ENCODE measurements at regions not wholly inside any gene's neighbourhood (a gene's known extent, or its start where the extent isn't known, plus 50 kb on each side); places are given as distances from the start of the nearest gene placed in this dataset.

- TF ChIP-seq, protein P1, sequence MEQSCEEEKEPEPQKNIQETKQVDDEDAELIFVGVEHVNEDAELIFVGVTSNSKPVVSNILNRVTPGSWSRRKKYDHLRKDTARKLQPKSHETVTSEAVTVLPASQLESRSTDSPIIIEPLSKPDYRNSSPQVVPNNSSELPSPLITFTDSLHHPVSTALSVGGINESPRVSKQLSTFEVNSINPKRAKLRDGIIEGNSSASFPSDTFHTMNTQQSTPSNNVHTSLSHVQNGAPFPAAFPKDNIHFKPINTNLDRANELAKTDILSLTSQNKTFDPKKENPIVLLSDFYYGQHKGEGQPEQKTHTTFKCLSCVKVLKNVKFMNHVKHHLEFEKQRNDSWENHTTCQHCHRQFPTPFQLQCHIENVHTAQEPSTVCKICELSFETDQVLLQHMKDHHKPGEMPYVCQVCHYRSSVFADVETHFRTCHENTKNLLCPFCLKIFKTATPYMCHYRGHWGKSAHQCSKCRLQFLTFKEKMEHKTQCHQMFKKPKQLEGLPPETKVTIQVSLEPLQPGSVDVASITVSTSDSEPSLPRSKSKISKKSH (CRISPR knock-in tag; IDR thresholded peaks at IDR 0.05) = no peak
- TF ChIP-seq CTCF (IDR thresholded peaks at IDR 0.05 in 2 of 3, conservative IDR thresholded peaks at IDR 0.05 in 1 of 3; ENCODE audit: insufficient read depth in 2 of 3, low read depth in 1 of 3, low read length in 3 of 3) (no peak), ZNF76 (CRISPR knock-in tag; IDR thresholded peaks at IDR 0.05; ENCODE audit: borderline replicate concordance) (no peak), ZNF561 (CRISPR knock-in tag; conservative IDR thresholded peaks at IDR 0.05) (no peak), KDM1A (IDR thresholded peaks at IDR 0.05) (no peak), POLR2A (conservative IDR thresholded peaks at IDR 0.05) (no peak)
- TF ChIP-seq, protein P2, sequence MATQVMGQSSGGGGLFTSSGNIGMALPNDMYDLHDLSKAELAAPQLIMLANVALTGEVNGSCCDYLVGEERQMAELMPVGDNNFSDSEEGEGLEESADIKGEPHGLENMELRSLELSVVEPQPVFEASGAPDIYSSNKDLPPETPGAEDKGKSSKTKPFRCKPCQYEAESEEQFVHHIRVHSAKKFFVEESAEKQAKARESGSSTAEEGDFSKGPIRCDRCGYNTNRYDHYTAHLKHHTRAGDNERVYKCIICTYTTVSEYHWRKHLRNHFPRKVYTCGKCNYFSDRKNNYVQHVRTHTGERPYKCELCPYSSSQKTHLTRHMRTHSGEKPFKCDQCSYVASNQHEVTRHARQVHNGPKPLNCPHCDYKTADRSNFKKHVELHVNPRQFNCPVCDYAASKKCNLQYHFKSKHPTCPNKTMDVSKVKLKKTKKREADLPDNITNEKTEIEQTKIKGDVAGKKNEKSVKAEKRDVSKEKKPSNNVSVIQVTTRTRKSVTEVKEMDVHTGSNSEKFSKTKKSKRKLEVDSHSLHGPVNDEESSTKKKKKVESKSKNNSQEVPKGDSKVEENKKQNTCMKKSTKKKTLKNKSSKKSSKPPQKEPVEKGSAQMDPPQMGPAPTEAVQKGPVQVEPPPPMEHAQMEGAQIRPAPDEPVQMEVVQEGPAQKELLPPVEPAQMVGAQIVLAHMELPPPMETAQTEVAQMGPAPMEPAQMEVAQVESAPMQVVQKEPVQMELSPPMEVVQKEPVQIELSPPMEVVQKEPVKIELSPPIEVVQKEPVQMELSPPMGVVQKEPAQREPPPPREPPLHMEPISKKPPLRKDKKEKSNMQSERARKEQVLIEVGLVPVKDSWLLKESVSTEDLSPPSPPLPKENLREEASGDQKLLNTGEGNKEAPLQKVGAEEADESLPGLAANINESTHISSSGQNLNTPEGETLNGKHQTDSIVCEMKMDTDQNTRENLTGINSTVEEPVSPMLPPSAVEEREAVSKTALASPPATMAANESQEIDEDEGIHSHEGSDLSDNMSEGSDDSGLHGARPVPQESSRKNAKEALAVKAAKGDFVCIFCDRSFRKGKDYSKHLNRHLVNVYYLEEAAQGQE (IDR thresholded peaks at IDR 0.05; ENCODE audit: borderline replicate concordance) = no peak
- TF ChIP-seq, protein P2 (CRISPR knock-in tag; IDR thresholded peaks at IDR 0.05; ENCODE audit: low read depth) = no peak
These were observed 75.7 kb upstream of the SNX2 start for GRCh38 chr5:122699201-122699600.
